ENCODE measurements at regions not wholly inside any gene's neighbourhood (a gene's known extent, or its start where the extent isn't known, plus 50 kb on each side); places are given as distances from the start of the nearest gene placed in this dataset.

- Histone ChIP-seq H3K14ac (replicated peaks; ENCODE audit: low read depth, low read length) (no peak overlapping the region), H3K4me2 (ENCODE audit: low read depth, low read length) (no peak overlapping the region), H2BK15ac (ENCODE audit: low read depth, low read length) (no peak overlapping the region), H3K79me1 (ENCODE audit: low read depth in 1 of 2, low read length in 2 of 2) (peaks cover 0 to 3% of the 10 kb centered on the region in 2 experiments; a peak in 1 of 4 replicates), H4K5ac (ENCODE audit: low read depth, low read length) (no peak overlapping the region), H3K36me3 (ENCODE audit: control insufficient read depth, insufficient read depth, low read length) (no peaks in the 10 kb centered on the region), H3K4me3 (ENCODE audit: insufficient read depth, low read depth, low read length) (no peak overlapping the region), H2AFZ (replicated peaks; ENCODE audit: low read length, poor library complexity) (no peak overlapping the region), H3K4ac (ENCODE audit: low read depth, low read length) (no peak overlapping the region), H3K23ac (ENCODE audit: low read depth, low read length) (no peak overlapping the region), H3K56ac (ENCODE audit: extremely low read depth, insufficient read depth, low read length) (no peak overlapping the region), H2AK5ac (ENCODE audit: low read depth, low read length) (peak overlapping the region; percentile 49; the same call in 1 of the 2 replicates), H3K27me3 (ENCODE audit: control insufficient read depth, insufficient read depth, low read length) (no peaks in the 10 kb centered on the region), H2AK9ac (replicated peaks; ENCODE audit: low read depth, low read length, poor library complexity) (no peak overlapping the region), H2BK120ac (ENCODE audit: low read depth, low read length) (peak overlapping the region; percentile 26; the same call in 1 of the 2 replicates), H2BK5ac (ENCODE audit: low read depth, low read length, poor library complexity, severe bottlenecking) (no peak overlapping the region), H4K20me1 (ENCODE audit: insufficient read depth, low read length) (no peaks in the 10 kb centered on the region), H3K18ac (ENCODE audit: low read depth, low read length) (no peak overlapping the region), H4K91ac (ENCODE audit: insufficient read depth, low read depth, low read length) (no peak overlapping the region), H3K4me1 (ENCODE audit: control insufficient read depth, insufficient read depth, low read length) (peaks cover 3% of the 10 kb centered on the region), H4K8ac (ENCODE audit: low read depth in 2 of 2, low read length in 2 of 2) (no peak overlapping the region), H3K27ac (ENCODE audit: insufficient read depth, low read length) (no peak overlapping the region), H3K9me1 (ENCODE audit: insufficient read depth, low read length) (peaks cover 5% of the 10 kb centered on the region), H2BK20ac (ENCODE audit: low read depth, low read length) (peak overlapping the region; percentile 43), H3K9me3 (ENCODE audit: control insufficient read depth, insufficient read depth, low read length) (no peaks in the 10 kb centered on the region), H3K9ac (ENCODE audit: low read depth, low read length) (no peak overlapping the region)
- WGBS, 2 experiments (ENCODE audit: extremely low coverage in 2 of 2, insufficient read length in 1 of 2): no CpG with 5 or more reads among the region's 1 CpG
- ChIA-PET POLR2A (ENCODE audit: unreplicated experiment) (interaction anchor here (0.7 kb wide), 1 partner anchor 286 kb away, joined by 4 read pairs; no protein-coding TSS in a partner anchor), CTCF (interaction anchor here (0.8 to 1.2 kb wide), 2 partner anchors 246 to 340 kb away, joined by 3 to 4 read pairs; no protein-coding TSS in a partner anchor)
- intact Hi-C loops (cut with micrococcal nuclease): loop anchor here (10.0 kb wide), 1 partner anchor 549 kb away; no protein-coding TSS in a partner anchor
- in situ Hi-C loops (cut with MboI; ENCODE audit: low sequenced_read_pairs): no loop called here
- dilution Hi-C loops (cut with HindIII; ENCODE audit: low sequenced_read_pairs, unreplicated experiment): no loop called here
- no peak for TF ChIP-seq ELK1 (IDR thresholded peaks at IDR 0.05; ENCODE audit: borderline replicate concordance, low read depth, low read length)
- no peak for TF ChIP-seq BHLHE40 (IDR thresholded peaks at IDR 0.05; ENCODE audit: low read depth, low read length)
- no peak for TF ChIP-seq USF2 (IDR thresholded peaks at IDR 0.05; ENCODE audit: low read depth, low read length)
- TF ChIP-seq CHD1 (IDR thresholded peaks at IDR 0.05; ENCODE audit: low read depth, low read length): no peak
- TF ChIP-seq CTCF (conservative IDR thresholded peaks at IDR 0.05; ENCODE audit: low read depth, low read length): no peak
- no peak for TF ChIP-seq FOS (IDR thresholded peaks at IDR 0.05; ENCODE audit: low read depth, low read length)
- TF ChIP-seq SMC3 (IDR thresholded peaks at IDR 0.05; ENCODE audit: low read depth, low read length): no peak
- TF ChIP-seq RCOR1 (IDR thresholded peaks at IDR 0.05; ENCODE audit: insufficient replicate concordance, low read length): no peak
- no peak for TF ChIP-seq MXI1 (IDR thresholded peaks at IDR 0.05; ENCODE audit: borderline replicate concordance, low read depth, low read length)
- TF ChIP-seq MAZ (IDR thresholded peaks at IDR 0.05; ENCODE audit: borderline replicate concordance, low read depth, low read length): no peak
- no peak for TF ChIP-seq RFX5 (IDR thresholded peaks at IDR 0.05; ENCODE audit: low read depth, low read length)
- TF ChIP-seq CEBPB (IDR thresholded peaks at IDR 0.05; ENCODE audit: low read depth, low read length): no peak
- no peak for TF ChIP-seq RAD21 (IDR thresholded peaks at IDR 0.05; ENCODE audit: low read length)
- no peak for TF ChIP-seq NFE2L2 (IDR thresholded peaks at IDR 0.05; ENCODE audit: low read depth, low read length)
- no peak for TF ChIP-seq MAFK (IDR thresholded peaks at IDR 0.05; ENCODE audit: low read depth, low read length)
- TF ChIP-seq POLR2A (IDR thresholded peaks at IDR 0.05; ENCODE audit: low read depth, low read length): no peak
- ATAC-seq (ENCODE audit: low read depth) (no peak), DNase-seq (no peak)
- no TSS peak for BruUV-seq (replicated peaks)
Measured at GRCh38 chr12:46674129-46674528, 151.7 kb downstream of the SLC38A4 start.

Measured in IMR-90 (cell line).